ENCODE measurements at regions not wholly inside any gene's neighbourhood (a gene's known extent, or its start where the extent isn't known, plus 50 kb on each side); places are given as distances from the start of the nearest gene placed in this dataset.

DNA sequence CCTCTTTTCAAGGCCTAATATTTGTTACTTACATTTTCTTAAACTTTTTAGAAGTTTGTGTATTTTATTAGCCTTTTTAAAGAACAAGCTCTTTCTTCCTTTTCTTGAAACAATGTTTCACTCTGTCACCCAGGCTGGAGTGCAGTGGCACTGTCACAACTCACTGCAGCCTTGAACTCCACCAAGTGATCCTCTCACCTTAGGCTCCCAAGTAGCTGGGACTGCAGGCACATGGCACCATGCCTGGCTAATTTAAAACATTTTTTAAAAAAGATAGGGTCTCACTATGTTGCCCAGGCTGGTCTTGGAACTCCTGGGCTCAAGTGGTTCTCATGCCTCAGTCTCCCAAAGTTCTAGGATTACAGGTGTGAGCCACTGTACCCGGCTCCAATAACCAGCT is 192.2 kb upstream of the SPRY2 start (continued):
- no peak for TF ChIP-seq HMGXB4 (CRISPR knock-in tag; IDR thresholded peaks at IDR 0.05; ENCODE audit: borderline replicate concordance)
- TF ChIP-seq MYC (IDR thresholded peaks at IDR 0.05; ENCODE audit: borderline replicate concordance, low read length) = no peak

DNA sequence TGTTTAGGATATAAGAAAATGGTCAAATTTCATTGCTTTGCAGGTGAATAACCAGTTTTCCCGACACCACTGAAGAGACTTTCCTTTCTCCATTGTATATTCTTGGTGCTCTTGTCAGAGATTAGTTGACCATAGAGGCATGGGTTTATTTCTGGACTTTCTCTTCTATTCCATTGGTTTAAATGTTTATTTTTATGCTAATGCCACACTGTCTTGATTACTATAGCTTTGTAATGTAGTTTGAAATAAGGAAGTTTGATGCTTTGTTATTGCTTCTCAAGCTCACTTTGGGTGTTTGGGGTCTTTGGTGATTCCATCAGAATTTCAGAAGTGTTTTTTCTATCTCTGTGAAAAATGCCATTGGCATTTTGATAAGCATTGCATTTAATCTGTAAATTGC is 190.0 kb upstream of the SPRY2 start:
- 68% methylated on average over 1 of the region's 1 CpG for WGBS (ENCODE audit: missing lambda C conversion rate)
- no peak for ATAC-seq
- FAIRE-seq = no peak
- Histone ChIP-seq H3K27ac (no peak overlapping the region), H3K4me3 (no peak overlapping the region), H3K9me3 (no peaks in the 10 kb centered on the region), H3K4me2 (no peak overlapping the region), H3K4me1 (no peaks in the 10 kb centered on the region)
- ChIA-PET POLR2A (no interaction called here), CTCF (no interaction called here)
- no peak for DNase-seq (ENCODE audit: low read depth in 1 of 2, low spot score in 1 of 2)
- TF ChIP-seq PHF8 (IDR thresholded peaks at IDR 0.05; ENCODE audit: borderline replicate concordance, low read depth) (no peak), HMGXB4 (CRISPR knock-in tag; IDR thresholded peaks at IDR 0.05; ENCODE audit: borderline replicate concordance) (no peak), FOSL2 (IDR thresholded peaks at IDR 0.05) (no peak), FOSL2 (CRISPR knock-in tag; IDR thresholded peaks at IDR 0.05) (no peak), JUN (IDR thresholded peaks at IDR 0.05) (no peak)

DNA sequence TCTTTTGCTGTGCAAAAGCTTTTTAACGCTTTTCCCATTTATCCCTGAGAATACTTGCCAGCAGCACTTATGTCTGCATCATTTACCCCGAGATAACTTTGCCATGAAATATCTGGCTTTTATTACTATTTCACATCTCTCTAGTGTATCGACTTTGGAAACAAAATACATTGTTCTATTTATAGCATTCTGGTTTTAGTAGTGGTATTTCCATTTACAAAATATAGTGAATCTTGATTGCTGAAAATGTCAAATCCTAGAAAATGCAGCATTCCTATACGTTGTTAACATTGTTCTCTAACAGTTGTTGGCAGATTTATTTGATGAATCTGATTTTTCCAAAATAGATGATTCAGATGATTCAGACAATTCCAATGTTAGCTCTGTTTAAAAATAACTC is 189.3 kb upstream of the SPRY2 start:
- no peaks in the 10 kb centered on the region for H3K9me3 ChIP-seq
- H3K4me3 ChIP-seq = no peak overlapping the region
- DNase-seq (ENCODE audit: low read depth in 1 of 2, low spot score in 1 of 2) = no peak
- FAIRE-seq = no peak
- H3K4me1 ChIP-seq = no peaks in the 10 kb centered on the region
- H3K4me2 ChIP-seq = no peak overlapping the region
- no peak overlapping the region for H3K27ac ChIP-seq
- ATAC-seq = no peak
- POLR2A ChIA-PET = no interaction called here
- 12% methylated on average over 4 of the region's 4 CpGs for WGBS (ENCODE audit: missing lambda C conversion rate)
- no peak for TF ChIP-seq RFX5 (IDR thresholded peaks at IDR 0.05)
- no peak for TF ChIP-seq RAD21 (conservative IDR thresholded peaks at IDR 0.05 in 1 of 2, IDR thresholded peaks at IDR 0.05 in 1 of 2)
- no peak for TF ChIP-seq POLR2A (IDR thresholded peaks at IDR 0.05; ENCODE audit: low read length)
- TF ChIP-seq BCL3 (IDR thresholded peaks at IDR 0.05) = no peak
- no peak for TF ChIP-seq BHLHE40 (IDR thresholded peaks at IDR 0.05; ENCODE audit: low read depth, low read length)
- TF ChIP-seq RARB (CRISPR knock-in tag; IDR thresholded peaks at IDR 0.05) = no peak
- TF ChIP-seq NFE2L2 (conservative IDR thresholded peaks at IDR 0.05; ENCODE audit: low read length) = no peak
- no peak for TF ChIP-seq REST (IDR thresholded peaks at IDR 0.05)
- no peak for TF ChIP-seq MAX (IDR thresholded peaks at IDR 0.05)
- CTCF ChIA-PET = no interaction called here

Measured in A549 (cell line).